HCT116 (cell line): ENCODE measurements at regions not wholly inside any gene's neighbourhood (a gene's known extent, or its start where the extent isn't known, plus 50 kb on each side); places are given as distances from the start of the nearest gene placed in this dataset.

Experiments used
- ATAC-seq: fragments of 200-7000 bp; cut with Tn5 transposase; 2 replicates; pipeline ENCODE4 v1.9.1; 2020; ENCODE audit warnings: mild to moderate bottlenecking, moderate library complexity
- BruUV-seq: library from RNA; stranded (reverse); fragments of 400-500 nt; replicated peaks from 2 replicates; lab custom pipeline; 2021; lab: Mats Ljungman, UMichigan
- CTCF ChIA-PET: fragments of 300-600 bp; sonication (Branson Sonifier 250); formaldehyde crosslinking; loops from one replicate; lab custom pipeline; 2021; ENCODE audit warnings: antibody characterized with exemption; lab: Charles Lee
- POLR2A ChIA-PET: fragments of 300-600, 350-600 bp; sonication (Branson Sonifier 250); formaldehyde crosslinking; loops from one replicate; lab custom pipeline; 2021; ENCODE audit warnings: antibody characterized with exemption; lab: Charles Lee
- RAD21 ChIA-PET, 2 experiments: fragments of 300-600 bp; sonication (Branson Sonifier 250); formaldehyde crosslinking; loops; one replicate each; lab custom pipeline; 2023; ENCODE audit warnings: low total read pairs in 2 of 2; ENCODE audit not compliant: uncharacterized antibody in 2 of 2, unreplicated experiment in 2 of 2, low non-redundant PET in 1 of 2; lab: Charles Lee
- DNase-seq: peaks from one replicate; pipeline ENCODE4 v3.0.0-alpha.2; 2010; ENCODE audit warnings: low read depth, low spot score
- H2AFZ ChIP-seq: fragments of 200-600 bp; shearing (Covaris generic), sonication (generic); 2 replicates; pipeline ENCODE4 v1.6.1; 2017; ENCODE audit warnings: low read depth, mixed run types, mixed read lengths, antibody characterized with exemption, low read length; ENCODE audit not compliant: poor library complexity, severe bottlenecking
- H3K27ac ChIP-seq: 2 replicates; pipeline ENCODE4 v1.5.1; 2012; ENCODE audit warnings: low read depth, low read length
- H3K27me3 ChIP-seq: fragments of 200-600 bp; sonication (generic); 2 replicates; pipeline ENCODE4 v1.6.1; 2016; ENCODE audit warnings: mixed run types, low read length, mixed read lengths; ENCODE audit not compliant: insufficient read depth
- H3K36me3 ChIP-seq, 2 experiments: fragments of 200-500 bp in 1 of 2; fragments of 200-600 bp in 1 of 2; sonication (Bioruptor generic) in 1 of 2; sonication (generic) in 1 of 2; 2 replicates each; pipeline versions ENCODE4 v1.5.1 to v1.6.1; 2014 to 2016; ENCODE audit warnings: low read length in 2 of 2, inconsistent platforms in 1 of 2, mixed read lengths in 1 of 2, mixed run types in 1 of 2; ENCODE audit not compliant: insufficient read depth in 2 of 2, control insufficient read depth in 1 of 2
- H3K4me1 ChIP-seq, 2 experiments: fragments of 200-600 bp in 1 of 2; sonication (generic) in 1 of 2; 2 replicates each; pipeline versions ENCODE4 v1.5.1 to v1.6.1; 2012 to 2017; ENCODE audit warnings: low read length in 2 of 2, inconsistent platforms in 1 of 2, mild to moderate bottlenecking in 1 of 2, mixed read lengths in 1 of 2, mixed run types in 1 of 2, moderate library complexity in 1 of 2; ENCODE audit not compliant: insufficient read depth in 2 of 2, control insufficient read depth in 1 of 2
- H3K4me2 ChIP-seq: fragments of 200-600 bp; sonication (generic); 2 replicates; pipeline ENCODE4 v1.6.1; 2017; ENCODE audit warnings: mixed run types, low read length, mixed read lengths
- H3K4me3 ChIP-seq, 2 experiments: fragments of 200-600 bp in 1 of 2; sonication (generic) in 1 of 2; replicated peaks in 1 of 2; 2 replicates each; pipeline ENCODE4 v1.5.1; 2011 to 2016; ENCODE audit warnings: low read length in 2 of 2, control low read depth in 1 of 2, low read depth in 1 of 2, mild to moderate bottlenecking in 1 of 2, mixed read lengths in 1 of 2, mixed run types in 1 of 2
- H3K79me2 ChIP-seq: fragments of 200-600 bp; sonication (generic); 2 replicates; pipeline ENCODE4 v1.6.1; 2017; ENCODE audit warnings: mild to moderate bottlenecking, mixed run types, low read length, moderate library complexity, mixed read lengths; ENCODE audit not compliant: insufficient read depth
- H3K9ac ChIP-seq: fragments of 200-600 bp; sonication (generic); 2 replicates; pipeline ENCODE4 v1.6.1; 2016; ENCODE audit warnings: low read length, mixed read lengths
- H3K9me2 ChIP-seq: fragments of 200-600 bp; sonication (generic), shearing (Covaris generic); 2 replicates; pipeline ENCODE4 v1.6.1; 2017; ENCODE audit warnings: mixed run types, mild to moderate bottlenecking, moderate library complexity; ENCODE audit not compliant: insufficient read depth
- H3K9me3 ChIP-seq, 2 experiments: fragments of 200-500 bp in 1 of 2; fragments of 200-600 bp in 1 of 2; sonication (Bioruptor generic) in 1 of 2; sonication (generic) in 1 of 2; 2 replicates each; pipeline ENCODE4 v1.6.1; 2014 to 2017; ENCODE audit warnings: low read length in 2 of 2, mixed read lengths in 2 of 2, inconsistent platforms in 1 of 2, low read depth in 1 of 2, mild to moderate bottlenecking in 1 of 2, mixed run types in 1 of 2, moderate library complexity in 1 of 2; ENCODE audit not compliant: control insufficient read depth in 1 of 2, insufficient read depth in 1 of 2
- H4K20me1 ChIP-seq: fragments of 200-600 bp; sonication (generic), shearing (Covaris generic); 2 replicates; pipeline ENCODE4 v1.6.1; 2017; ENCODE audit warnings: mixed run types, mild to moderate bottlenecking, moderate library complexity; ENCODE audit not compliant: insufficient read depth
- CEBPB ChIP-seq: IDR thresholded peaks from 2 replicates; pipeline ENCODE4 v1.6.1; 2012; ENCODE audit warnings: low read depth
- EGR1 ChIP-seq: IDR thresholded peaks from 2 replicates; pipeline ENCODE4 v1.6.1; 2012; ENCODE audit warnings: low read depth
- ELF1 ChIP-seq: IDR thresholded peaks from 2 replicates; pipeline ENCODE4 v1.6.1; 2012; ENCODE audit warnings: low read depth, borderline replicate concordance
- EZH2 ChIP-seq: fragments of 200-600 bp; sonication (generic); IDR thresholded peaks from 2 replicates; pipeline ENCODE4 v1.6.1; 2017; ENCODE audit warnings: antibody characterized with exemption, mixed run types
- EZH2phosphoT487 ChIP-seq: fragments of 200-600 bp; IDR thresholded peaks from 2 replicates; pipeline ENCODE4 v1.6.1; 2018; ENCODE audit warnings: antibody characterized with exemption, borderline replicate concordance
- JUND ChIP-seq: IDR thresholded peaks from 2 replicates; pipeline ENCODE4 v1.6.1; 2012
- POLR2A ChIP-seq: IDR thresholded peaks from 2 replicates; pipeline ENCODE4 v1.7.0; 2011; ENCODE audit warnings: borderline replicate concordance; ENCODE audit not compliant: insufficient read depth, insufficient read length; ENCODE audit errors: extremely low read depth
- SIN3A ChIP-seq: IDR thresholded peaks from 2 replicates; pipeline ENCODE4 v1.6.1; 2012; ENCODE audit warnings: low read depth
- SP1 ChIP-seq: IDR thresholded peaks from 2 replicates; pipeline ENCODE4 v1.6.1; 2012; ENCODE audit warnings: low read depth
- SRF ChIP-seq: IDR thresholded peaks from 2 replicates; pipeline ENCODE4 v1.6.1; 2012; ENCODE audit warnings: low read depth
- ZBTB33 ChIP-seq: IDR thresholded peaks from 2 replicates; pipeline ENCODE4 v1.6.1; 2011; ENCODE audit warnings: mild to moderate bottlenecking, low read length, moderate library complexity; ENCODE audit not compliant: insufficient replicate concordance; ENCODE audit errors: extremely low read depth
- ZFX ChIP-seq: fragments of 450-650 bp; IDR thresholded peaks from 2 replicates; pipeline ENCODE4 v1.6.1; 2017
- intact Hi-C: fragments of 100-400 bp; cut with micrococcal nuclease; formaldehyde crosslinking; loops from 2 replicates; pipeline ENCODE4 v1.10.0; 2022
- TF ChIP-seq, protein P1 (sequence below): IDR thresholded peaks from 2 replicates; pipeline ENCODE4 v1.6.1; 2012; ENCODE audit warnings: low read depth
- TF ChIP-seq, protein P2 (sequence below): IDR thresholded peaks from 2 replicates; pipeline ENCODE4 v1.6.1; 2012

GRCh38 chr21:35211782-35212181 lies 162.7 kb upstream of the RUNX1 start (continued):
- TF ChIP-seq ELF1 = no peak

DNA sequence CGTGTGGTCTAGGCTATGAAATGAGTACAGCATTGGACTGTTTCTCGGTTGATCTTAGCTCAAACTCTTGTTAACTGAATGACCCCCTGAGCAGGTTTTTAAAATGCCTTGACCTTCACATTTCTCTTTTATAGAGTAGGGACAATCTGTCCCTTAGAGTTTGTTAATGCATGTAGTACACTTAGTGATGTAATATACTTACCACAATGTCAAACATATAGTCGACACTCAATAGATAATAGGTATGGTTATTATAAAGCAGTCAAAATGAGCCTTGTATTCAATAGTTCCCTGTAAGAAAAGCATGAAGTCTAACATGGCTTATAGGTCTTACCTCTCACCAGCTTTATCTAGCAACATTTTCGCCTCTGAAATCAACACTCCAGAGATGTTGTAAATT lies 161.0 kb upstream of the RUNX1 start:
- BruUV-seq = no TSS peak
- H3K27ac ChIP-seq = no peak overlapping the region
- no peaks in the 10 kb centered on the region for H4K20me1 ChIP-seq
- no peaks in the 10 kb centered on the region for H3K36me3 ChIP-seq
- H3K4me1 ChIP-seq = peaks cover 3 to 27% of the 10 kb centered on the region in 2 experiments; a peak in 2 of 4 replicates
- H3K9ac ChIP-seq = no peak overlapping the region
- no peak overlapping the region for H2AFZ ChIP-seq
- DNase-seq (no peak), ATAC-seq (no peak)
- intact Hi-C loops = no loop called here
- H3K4me3 ChIP-seq = no peak overlapping the region
- ChIA-PET RAD21 (no interaction called here), CTCF (no interaction called here), POLR2A (no interaction called here)
- H3K4me2 ChIP-seq = no peak overlapping the region
- no peaks in the 10 kb centered on the region for H3K79me2 ChIP-seq
- H3K9me3 ChIP-seq = no peaks in the 10 kb centered on the region
- TF ChIP-seq CEBPB (no peak), ELF1 (no peak), SRF (no peak)
- H3K27me3 ChIP-seq = no peaks in the 10 kb centered on the region
- no peaks in the 10 kb centered on the region for H3K9me2 ChIP-seq

DNA sequence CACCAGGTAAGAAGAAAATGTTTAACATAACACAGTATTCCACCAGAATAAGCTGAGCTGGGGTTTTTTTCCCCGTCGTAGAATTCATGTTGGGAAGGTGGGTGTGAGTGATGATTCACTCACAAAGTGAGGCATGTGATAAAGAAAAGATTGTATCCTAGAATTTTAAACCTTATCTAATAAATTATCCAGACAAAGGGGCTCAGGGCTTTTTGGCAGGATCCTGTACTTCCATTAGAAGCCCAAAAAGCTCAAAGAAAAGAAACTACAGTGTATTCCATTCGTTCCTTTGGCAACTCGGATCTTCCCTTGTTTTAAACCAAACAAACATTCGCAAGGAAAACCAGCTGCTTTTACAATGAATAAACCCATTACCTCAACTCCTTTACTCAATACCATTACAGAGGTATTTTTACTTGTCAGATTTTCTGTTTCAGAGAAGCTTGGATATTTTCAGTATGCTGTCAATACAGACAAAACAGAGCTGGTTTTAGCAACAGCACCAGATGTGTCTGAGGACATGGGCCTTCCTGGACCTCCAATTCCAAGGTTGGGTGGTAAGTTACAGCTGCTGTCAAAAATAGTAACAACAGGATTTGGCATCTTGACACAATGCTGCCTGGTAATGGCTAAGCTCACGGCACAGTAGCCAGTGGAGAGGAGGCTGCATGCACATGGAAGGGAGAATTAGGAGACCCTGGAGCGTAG lies 159.9 kb upstream of the RUNX1 start:
- H3K79me2 ChIP-seq = no peaks in the 10 kb centered on the region
- intact Hi-C loops = no loop called here
- no peak overlapping the region for H3K9ac ChIP-seq
- no peak for TF ChIP-seq ZBTB33
- no peak for TF ChIP-seq SP1
- TF ChIP-seq, protein P1, sequence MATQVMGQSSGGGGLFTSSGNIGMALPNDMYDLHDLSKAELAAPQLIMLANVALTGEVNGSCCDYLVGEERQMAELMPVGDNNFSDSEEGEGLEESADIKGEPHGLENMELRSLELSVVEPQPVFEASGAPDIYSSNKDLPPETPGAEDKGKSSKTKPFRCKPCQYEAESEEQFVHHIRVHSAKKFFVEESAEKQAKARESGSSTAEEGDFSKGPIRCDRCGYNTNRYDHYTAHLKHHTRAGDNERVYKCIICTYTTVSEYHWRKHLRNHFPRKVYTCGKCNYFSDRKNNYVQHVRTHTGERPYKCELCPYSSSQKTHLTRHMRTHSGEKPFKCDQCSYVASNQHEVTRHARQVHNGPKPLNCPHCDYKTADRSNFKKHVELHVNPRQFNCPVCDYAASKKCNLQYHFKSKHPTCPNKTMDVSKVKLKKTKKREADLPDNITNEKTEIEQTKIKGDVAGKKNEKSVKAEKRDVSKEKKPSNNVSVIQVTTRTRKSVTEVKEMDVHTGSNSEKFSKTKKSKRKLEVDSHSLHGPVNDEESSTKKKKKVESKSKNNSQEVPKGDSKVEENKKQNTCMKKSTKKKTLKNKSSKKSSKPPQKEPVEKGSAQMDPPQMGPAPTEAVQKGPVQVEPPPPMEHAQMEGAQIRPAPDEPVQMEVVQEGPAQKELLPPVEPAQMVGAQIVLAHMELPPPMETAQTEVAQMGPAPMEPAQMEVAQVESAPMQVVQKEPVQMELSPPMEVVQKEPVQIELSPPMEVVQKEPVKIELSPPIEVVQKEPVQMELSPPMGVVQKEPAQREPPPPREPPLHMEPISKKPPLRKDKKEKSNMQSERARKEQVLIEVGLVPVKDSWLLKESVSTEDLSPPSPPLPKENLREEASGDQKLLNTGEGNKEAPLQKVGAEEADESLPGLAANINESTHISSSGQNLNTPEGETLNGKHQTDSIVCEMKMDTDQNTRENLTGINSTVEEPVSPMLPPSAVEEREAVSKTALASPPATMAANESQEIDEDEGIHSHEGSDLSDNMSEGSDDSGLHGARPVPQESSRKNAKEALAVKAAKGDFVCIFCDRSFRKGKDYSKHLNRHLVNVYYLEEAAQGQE = no peak
- no peak for TF ChIP-seq EGR1
- TF ChIP-seq ZFX = no peak
- TF ChIP-seq JUND = no peak
- no peak for TF ChIP-seq EZH2phosphoT487
- no peak for TF ChIP-seq SIN3A
- no peak for TF ChIP-seq POLR2A
- TF ChIP-seq EZH2 = no peak
- TF ChIP-seq, protein P2, sequence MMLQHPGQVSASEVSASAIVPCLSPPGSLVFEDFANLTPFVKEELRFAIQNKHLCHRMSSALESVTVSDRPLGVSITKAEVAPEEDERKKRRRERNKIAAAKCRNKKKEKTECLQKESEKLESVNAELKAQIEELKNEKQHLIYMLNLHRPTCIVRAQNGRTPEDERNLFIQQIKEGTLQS = no peak

More for the DNA sequence above, 159.9 kb upstream of the RUNX1 start:
- DNase-seq (no peak), ATAC-seq (no peak)
- CTCF ChIA-PET = no interaction called here
- Histone ChIP-seq H3K9me3 (no peaks in the 10 kb centered on the region), H3K27ac (no peak overlapping the region), H4K20me1 (no peaks in the 10 kb centered on the region), H2AFZ (no peak overlapping the region), H3K27me3 (no peaks in the 10 kb centered on the region), H3K4me2 (no peak overlapping the region), H3K36me3 (no peaks in the 10 kb centered on the region), H3K4me1 (peaks cover 3 to 29% of the 10 kb centered on the region in 2 experiments; a peak in 2 of 4 replicates), H3K9me2 (no peaks in the 10 kb centered on the region), H3K4me3 (no peak overlapping the region)
- no TSS peak for BruUV-seq
- POLR2A ChIA-PET = interaction anchor here (1.2 kb wide), 1 partner anchor 9 kb away, joined by 5 read pairs; no protein-coding TSS in a partner anchor
- RAD21 ChIA-PET = no interaction called here
